ENCODE measurements at regions not wholly inside any gene's neighbourhood (a gene's known extent, or its start where the extent isn't known, plus 50 kb on each side); places are given as distances from the start of the nearest gene placed in this dataset.
"Not testable (repeated sequence)": the region's sequence is repeated elsewhere in the genome, so short reads cannot be mapped to it uniquely, and the experiment has no call there.

DNA sequence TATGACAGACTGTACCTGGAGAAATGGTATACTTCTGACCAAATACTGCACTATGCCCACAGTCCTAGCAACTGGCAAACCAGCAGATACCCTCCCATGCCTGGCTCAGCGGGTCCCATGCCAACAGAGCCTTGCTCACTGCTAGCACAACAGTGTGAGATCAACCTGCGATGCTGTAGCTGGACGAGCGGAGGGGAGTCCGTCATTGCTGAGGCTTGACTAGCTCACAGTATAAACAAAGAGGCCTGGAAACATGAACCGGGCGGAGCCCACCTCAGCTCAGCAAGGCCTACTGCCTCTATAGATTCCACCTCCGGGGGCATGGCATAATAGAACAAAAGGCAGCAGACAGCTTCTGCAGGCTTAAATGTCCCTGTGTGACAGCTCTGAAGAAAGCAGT lies 93.2 kb upstream of the CAB39 start:
- peak; percentile 72 for DNase-seq (ENCODE audit: extremely low spot score, unreplicated experiment)
- TF ChIP-seq, protein P1, sequence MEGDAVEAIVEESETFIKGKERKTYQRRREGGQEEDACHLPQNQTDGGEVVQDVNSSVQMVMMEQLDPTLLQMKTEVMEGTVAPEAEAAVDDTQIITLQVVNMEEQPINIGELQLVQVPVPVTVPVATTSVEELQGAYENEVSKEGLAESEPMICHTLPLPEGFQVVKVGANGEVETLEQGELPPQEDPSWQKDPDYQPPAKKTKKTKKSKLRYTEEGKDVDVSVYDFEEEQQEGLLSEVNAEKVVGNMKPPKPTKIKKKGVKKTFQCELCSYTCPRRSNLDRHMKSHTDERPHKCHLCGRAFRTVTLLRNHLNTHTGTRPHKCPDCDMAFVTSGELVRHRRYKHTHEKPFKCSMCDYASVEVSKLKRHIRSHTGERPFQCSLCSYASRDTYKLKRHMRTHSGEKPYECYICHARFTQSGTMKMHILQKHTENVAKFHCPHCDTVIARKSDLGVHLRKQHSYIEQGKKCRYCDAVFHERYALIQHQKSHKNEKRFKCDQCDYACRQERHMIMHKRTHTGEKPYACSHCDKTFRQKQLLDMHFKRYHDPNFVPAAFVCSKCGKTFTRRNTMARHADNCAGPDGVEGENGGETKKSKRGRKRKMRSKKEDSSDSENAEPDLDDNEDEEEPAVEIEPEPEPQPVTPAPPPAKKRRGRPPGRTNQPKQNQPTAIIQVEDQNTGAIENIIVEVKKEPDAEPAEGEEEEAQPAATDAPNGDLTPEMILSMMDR (IDR thresholded peaks at IDR 0.05) = no peak
- Mint-ChIP-seq H3K4me3 (ENCODE audit: unreplicated experiment) (no peak overlapping the region), H3K27ac (ENCODE audit: unreplicated experiment) (no peak overlapping the region), H3K36me3 (ENCODE audit: unreplicated experiment) (peaks cover 2% of the 10 kb centered on the region), H3K4me1 (ENCODE audit: unreplicated experiment) (peaks cover 16% of the 10 kb centered on the region), H3K27me3 (ENCODE audit: unreplicated experiment) (peaks cover 7% of the 10 kb centered on the region), H3K9me3 (ENCODE audit: unreplicated experiment) (peaks cover 7% of the 10 kb centered on the region)

DNA sequence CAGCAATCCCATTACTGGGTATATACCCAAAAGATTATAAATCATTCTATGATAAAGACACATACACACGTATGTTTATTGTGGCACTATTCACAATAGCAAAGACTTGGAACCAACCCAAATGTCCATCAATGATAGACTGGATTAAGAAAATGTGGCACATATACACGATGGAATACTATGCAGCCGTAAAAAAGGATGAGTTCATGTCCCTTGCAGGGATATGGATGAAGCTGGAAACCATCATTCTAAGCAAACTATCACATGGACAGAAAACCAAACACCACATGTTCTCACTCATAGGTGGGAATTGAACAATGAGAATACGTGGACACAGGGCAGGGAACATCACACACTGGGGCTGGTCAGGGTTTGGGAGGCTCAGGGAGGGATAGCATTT lies 87.4 kb upstream of the CAB39 start:
- H3K4me1 Mint-ChIP-seq (ENCODE audit: unreplicated experiment); H3K36me3 Mint-ChIP-seq (ENCODE audit: unreplicated experiment); H3K27ac Mint-ChIP-seq (ENCODE audit: unreplicated experiment); DNase-seq (ENCODE audit: extremely low spot score, unreplicated experiment); H3K9me3 Mint-ChIP-seq (ENCODE audit: unreplicated experiment); H3K4me3 Mint-ChIP-seq (ENCODE audit: unreplicated experiment): not testable (repeated sequence)
- peaks cover 14% of the 10 kb centered on the region for H3K27me3 Mint-ChIP-seq (ENCODE audit: unreplicated experiment)

DNA sequence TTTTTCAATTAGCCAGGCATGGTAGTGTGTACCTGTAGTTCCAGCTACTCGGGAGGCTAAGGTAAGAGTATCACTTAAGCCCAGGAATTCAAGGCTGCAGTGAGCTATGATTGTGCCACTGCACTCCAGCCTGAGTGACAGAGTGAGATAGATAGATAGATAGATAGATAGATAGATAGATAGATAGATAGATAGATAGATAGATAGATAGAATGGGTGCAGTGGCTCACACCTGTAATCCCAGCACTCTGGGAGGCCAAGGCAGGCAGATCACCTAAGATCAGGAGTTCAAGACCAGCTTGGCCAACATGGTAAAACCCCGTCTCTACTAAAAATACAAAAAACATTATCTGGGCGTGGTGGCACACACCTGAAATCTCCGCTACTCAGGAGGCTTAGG lies 85.6 kb upstream of the CAB39 start:
- not testable (repeated sequence) for H3K27ac Mint-ChIP-seq (ENCODE audit: unreplicated experiment); H3K9me3 Mint-ChIP-seq (ENCODE audit: unreplicated experiment); H3K4me1 Mint-ChIP-seq (ENCODE audit: unreplicated experiment); DNase-seq (ENCODE audit: extremely low spot score, unreplicated experiment); H3K36me3 Mint-ChIP-seq (ENCODE audit: unreplicated experiment); H3K4me3 Mint-ChIP-seq (ENCODE audit: unreplicated experiment)
- peaks cover 11% of the 10 kb centered on the region for H3K27me3 Mint-ChIP-seq (ENCODE audit: unreplicated experiment)

DNA sequence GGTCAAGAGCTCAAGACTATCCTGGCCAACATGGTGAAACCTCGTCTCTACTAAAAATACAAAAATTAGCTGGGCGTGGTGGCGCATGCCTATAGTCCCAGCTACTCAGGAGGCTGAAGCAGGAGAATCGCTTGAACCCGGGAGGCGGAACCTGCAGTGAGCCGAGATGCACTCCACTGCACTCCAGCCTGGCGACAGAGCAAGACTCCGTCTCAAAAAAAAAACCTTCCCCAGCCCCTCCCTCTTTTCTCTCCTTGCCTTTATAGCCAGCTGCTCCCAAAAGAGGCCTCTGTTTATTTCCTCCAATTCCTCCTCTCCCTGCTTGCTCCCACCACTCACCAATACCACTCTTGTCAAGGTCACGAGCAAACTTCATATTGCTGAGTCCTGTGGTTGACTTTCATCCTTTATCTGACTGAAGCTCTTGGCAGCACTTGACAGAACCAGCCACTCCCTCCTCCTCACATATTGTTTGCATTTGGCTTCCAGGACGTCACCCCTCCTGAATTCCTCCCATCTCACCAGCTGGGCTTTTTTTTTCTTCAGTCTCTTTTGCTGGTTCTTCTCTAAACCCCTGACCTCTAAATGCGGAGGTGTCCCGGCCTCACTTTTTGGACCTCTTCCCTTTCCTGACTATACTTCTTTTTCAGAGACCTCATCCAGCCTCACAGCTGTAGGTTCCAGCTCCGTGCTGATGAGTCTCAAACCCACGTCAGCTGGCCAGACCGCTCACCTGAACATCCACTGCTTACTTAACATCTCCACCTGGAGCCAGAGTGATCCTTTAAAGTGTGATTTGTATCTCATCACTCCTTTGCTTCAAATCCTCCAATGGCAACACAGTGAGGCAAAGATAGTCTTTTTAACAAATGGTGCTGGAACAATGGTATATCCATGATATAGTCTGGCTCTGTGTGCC lies 84.6 kb upstream of the CAB39 start:
- no peaks in the 10 kb centered on the region for H3K36me3 Mint-ChIP-seq (ENCODE audit: unreplicated experiment)
- DNase-seq (ENCODE audit: extremely low spot score, unreplicated experiment) = no peak
- H3K4me1 Mint-ChIP-seq (ENCODE audit: unreplicated experiment) = peaks cover 7% of the 10 kb centered on the region
- peaks cover 11% of the 10 kb centered on the region for H3K27me3 Mint-ChIP-seq (ENCODE audit: unreplicated experiment)
- no peak overlapping the region for H3K4me3 Mint-ChIP-seq (ENCODE audit: unreplicated experiment)
- H3K27ac Mint-ChIP-seq (ENCODE audit: unreplicated experiment) = no peak overlapping the region
- peaks cover 7% of the 10 kb centered on the region for H3K9me3 Mint-ChIP-seq (ENCODE audit: unreplicated experiment)
- TF ChIP-seq, protein P1 (IDR thresholded peaks at IDR 0.05) = no peak

DNA sequence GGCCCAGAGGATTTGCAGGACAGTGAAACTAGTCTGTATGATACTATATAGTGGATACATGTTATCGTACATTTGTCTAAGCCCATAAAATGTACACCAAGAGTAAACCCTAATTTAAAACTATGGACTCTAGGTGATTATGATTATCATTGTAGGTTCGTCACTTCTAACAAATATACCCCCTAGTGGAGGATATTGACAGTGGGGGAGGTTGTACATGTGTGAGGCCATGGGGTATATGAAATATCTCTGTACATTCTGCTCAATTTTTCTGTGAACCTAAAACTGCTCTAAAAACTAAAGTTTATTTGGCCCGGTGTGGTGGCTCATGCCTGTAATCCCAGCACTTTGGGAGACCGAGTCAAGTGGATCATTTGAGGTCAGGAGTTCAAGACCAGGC lies 81.2 kb upstream of the CAB39 start:
- Mint-ChIP-seq H3K36me3 (ENCODE audit: unreplicated experiment) (no peaks in the 10 kb centered on the region), H3K4me1 (ENCODE audit: unreplicated experiment) (peaks cover 14% of the 10 kb centered on the region), H3K4me3 (ENCODE audit: unreplicated experiment) (no peak overlapping the region), H3K27me3 (ENCODE audit: unreplicated experiment) (peaks cover 6% of the 10 kb centered on the region), H3K9me3 (ENCODE audit: unreplicated experiment) (no peaks in the 10 kb centered on the region), H3K27ac (ENCODE audit: unreplicated experiment) (no peak overlapping the region)
- no peak for DNase-seq (ENCODE audit: extremely low spot score, unreplicated experiment)
- TF ChIP-seq, protein P1 (IDR thresholded peaks at IDR 0.05) = no peak

DNA sequence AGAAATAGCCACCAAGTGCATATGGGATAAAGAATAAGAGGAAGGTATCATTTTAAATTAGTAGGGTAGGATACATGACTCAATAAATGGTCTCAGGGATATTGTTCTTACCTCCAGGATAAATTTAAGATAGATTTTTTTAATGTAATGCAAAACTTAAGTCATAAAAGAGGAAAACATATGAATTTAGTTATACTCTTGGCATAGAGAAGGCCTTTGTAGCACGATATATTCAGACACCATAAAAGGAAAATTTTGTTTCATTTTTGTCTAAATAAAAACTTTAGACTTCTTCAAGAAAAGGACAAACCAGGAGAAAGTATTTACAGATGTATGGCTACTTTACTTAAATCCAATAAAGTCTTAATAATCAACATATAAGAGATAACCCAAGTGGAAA lies 78.5 kb upstream of the CAB39 start:
- Mint-ChIP-seq H3K27ac (ENCODE audit: unreplicated experiment) (no peak overlapping the region), H3K27me3 (ENCODE audit: unreplicated experiment) (no peaks in the 10 kb centered on the region), H3K4me1 (ENCODE audit: unreplicated experiment) (peaks cover 7% of the 10 kb centered on the region), H3K4me3 (ENCODE audit: unreplicated experiment) (no peak overlapping the region), H3K9me3 (ENCODE audit: unreplicated experiment) (no peaks in the 10 kb centered on the region), H3K36me3 (ENCODE audit: unreplicated experiment) (no peaks in the 10 kb centered on the region)
- DNase-seq (ENCODE audit: extremely low spot score, unreplicated experiment) = no peak
- TF ChIP-seq, protein P1 (IDR thresholded peaks at IDR 0.05) = no peak

DNA sequence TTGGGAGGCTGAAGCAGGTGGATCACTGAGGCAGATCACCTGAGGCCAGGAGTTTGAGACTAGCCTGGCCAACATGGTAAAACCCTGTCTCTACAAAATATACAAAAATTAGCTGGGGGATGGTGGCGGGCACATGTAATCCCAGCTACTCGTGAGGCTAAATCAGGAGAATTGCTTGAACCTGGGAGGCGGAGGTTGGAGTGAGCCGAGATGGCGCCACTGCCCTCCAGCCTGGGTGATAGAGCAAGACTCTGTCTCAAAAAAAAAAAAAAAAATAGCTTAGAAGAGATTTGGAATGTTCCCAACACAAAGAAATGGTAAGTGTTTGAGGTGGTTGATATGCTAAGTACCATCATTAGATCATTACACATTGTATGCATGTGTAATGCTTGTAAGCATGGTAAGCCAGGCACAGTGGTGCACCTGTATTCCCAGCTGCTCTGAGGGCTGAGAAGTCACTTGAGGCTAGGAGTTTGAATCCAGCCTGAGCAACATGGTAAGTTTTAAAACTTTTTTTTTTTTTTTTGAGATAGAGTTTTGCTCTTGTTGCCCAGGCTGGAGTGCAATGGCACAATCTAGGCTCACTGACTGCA lies 77.8 kb upstream of the CAB39 start:
- not testable (repeated sequence) for H3K27ac Mint-ChIP-seq (ENCODE audit: unreplicated experiment); DNase-seq (ENCODE audit: extremely low spot score, unreplicated experiment); H3K9me3 Mint-ChIP-seq (ENCODE audit: unreplicated experiment); H3K36me3 Mint-ChIP-seq (ENCODE audit: unreplicated experiment); H3K27me3 Mint-ChIP-seq (ENCODE audit: unreplicated experiment); H3K4me3 Mint-ChIP-seq (ENCODE audit: unreplicated experiment); H3K4me1 Mint-ChIP-seq (ENCODE audit: unreplicated experiment)
